GM23338 (cell line): ENCODE measurements at regions not wholly inside any gene's neighbourhood (a gene's known extent, or its start where the extent isn't known, plus 50 kb on each side); places are given as distances from the start of the nearest gene placed in this dataset.

Experiments
- CREB1 ChIP-seq: fragments of 250-450 bp; sonication (Bioruptor Pico); IDR thresholded peaks from 2 replicates; pipeline ENCODE4 v1.5.0; 2020; ENCODE audit warnings: low read depth, mild to moderate bottlenecking, moderate library complexity
- EZH2 ChIP-seq: fragments of 200-600 bp; sonication (generic); IDR thresholded peaks from one replicate; pipeline ENCODE4 v1.8.0; 2017; ENCODE audit warnings: antibody characterized with exemption, mild to moderate bottlenecking, low read depth; ENCODE audit not compliant: unreplicated experiment
- EZH2phosphoT487 ChIP-seq: fragments of 200-600 bp; sonication (generic); IDR thresholded peaks from one replicate; pipeline ENCODE4 v1.8.1; 2018; ENCODE audit warnings: antibody characterized with exemption; ENCODE audit not compliant: unreplicated experiment
- JUNB ChIP-seq: IDR thresholded peaks from one replicate; pipeline ENCODE4 v1.6.1; 2016; ENCODE audit warnings: antibody characterized with exemption; ENCODE audit not compliant: unreplicated experiment
- POLR2AphosphoS5 ChIP-seq: IDR thresholded peaks from 2 replicates; pipeline ENCODE4 v1.6.1; 2016; ENCODE audit warnings: antibody characterized with exemption, low read depth
- ZNF331 ChIP-seq: fragments of 250-450 bp; sonication (Bioruptor Pico); IDR thresholded peaks from 2 replicates; pipeline ENCODE4 v1.5.0; 2020; ENCODE audit warnings: low read depth, mild to moderate bottlenecking, moderate library complexity
- TF ChIP-seq, protein P1 (sequence below), 2 experiments: fragments of 200-600 bp in 1 of 2; sonication (generic) in 1 of 2; conservative IDR thresholded peaks; 2 replicates each; pipeline versions ENCODE4 v1.5.1 to v1.6.1; 2016 to 2017; ENCODE audit warnings: antibody characterized with exemption in 2 of 2, low read depth in 2 of 2, mild to moderate bottlenecking in 2 of 2, moderate library complexity in 1 of 2
- TF ChIP-seq, protein P2 (sequence below): IDR thresholded peaks from one replicate; pipeline ENCODE4 v1.6.1; 2018; ENCODE audit warnings: antibody characterized with exemption; ENCODE audit not compliant: unreplicated experiment

DNA sequence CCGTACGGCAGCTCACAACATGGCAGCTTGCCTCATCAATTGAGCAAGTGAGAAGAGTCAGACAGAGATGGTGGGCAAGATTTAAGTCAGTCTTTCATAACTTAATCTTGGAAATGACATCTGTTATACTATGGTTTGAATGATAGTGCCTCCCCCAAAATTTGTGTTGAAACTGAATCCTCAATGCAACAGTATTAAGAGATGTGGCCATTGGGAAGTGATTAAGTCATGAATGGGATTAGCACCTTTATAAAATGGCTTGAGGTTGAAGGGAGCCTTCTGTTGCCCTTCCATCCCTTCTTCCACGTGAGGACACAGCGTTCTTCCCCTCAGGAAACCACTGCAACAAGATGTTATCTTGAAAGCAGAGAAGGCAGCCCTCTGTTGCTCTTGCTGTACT, 124.2 kb downstream of the C12orf75 start:
- TF ChIP-seq POLR2AphosphoS5, result no peak
- TF ChIP-seq, protein P1, sequence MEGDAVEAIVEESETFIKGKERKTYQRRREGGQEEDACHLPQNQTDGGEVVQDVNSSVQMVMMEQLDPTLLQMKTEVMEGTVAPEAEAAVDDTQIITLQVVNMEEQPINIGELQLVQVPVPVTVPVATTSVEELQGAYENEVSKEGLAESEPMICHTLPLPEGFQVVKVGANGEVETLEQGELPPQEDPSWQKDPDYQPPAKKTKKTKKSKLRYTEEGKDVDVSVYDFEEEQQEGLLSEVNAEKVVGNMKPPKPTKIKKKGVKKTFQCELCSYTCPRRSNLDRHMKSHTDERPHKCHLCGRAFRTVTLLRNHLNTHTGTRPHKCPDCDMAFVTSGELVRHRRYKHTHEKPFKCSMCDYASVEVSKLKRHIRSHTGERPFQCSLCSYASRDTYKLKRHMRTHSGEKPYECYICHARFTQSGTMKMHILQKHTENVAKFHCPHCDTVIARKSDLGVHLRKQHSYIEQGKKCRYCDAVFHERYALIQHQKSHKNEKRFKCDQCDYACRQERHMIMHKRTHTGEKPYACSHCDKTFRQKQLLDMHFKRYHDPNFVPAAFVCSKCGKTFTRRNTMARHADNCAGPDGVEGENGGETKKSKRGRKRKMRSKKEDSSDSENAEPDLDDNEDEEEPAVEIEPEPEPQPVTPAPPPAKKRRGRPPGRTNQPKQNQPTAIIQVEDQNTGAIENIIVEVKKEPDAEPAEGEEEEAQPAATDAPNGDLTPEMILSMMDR (conservative IDR thresholded peaks at IDR 0.05; ENCODE audit: low read depth in 2 of 2), result no peak
- no peak for TF ChIP-seq CREB1 (CRISPR knock-in tag)
- TF ChIP-seq EZH2phosphoT487, result no peak
- TF ChIP-seq, protein P2, sequence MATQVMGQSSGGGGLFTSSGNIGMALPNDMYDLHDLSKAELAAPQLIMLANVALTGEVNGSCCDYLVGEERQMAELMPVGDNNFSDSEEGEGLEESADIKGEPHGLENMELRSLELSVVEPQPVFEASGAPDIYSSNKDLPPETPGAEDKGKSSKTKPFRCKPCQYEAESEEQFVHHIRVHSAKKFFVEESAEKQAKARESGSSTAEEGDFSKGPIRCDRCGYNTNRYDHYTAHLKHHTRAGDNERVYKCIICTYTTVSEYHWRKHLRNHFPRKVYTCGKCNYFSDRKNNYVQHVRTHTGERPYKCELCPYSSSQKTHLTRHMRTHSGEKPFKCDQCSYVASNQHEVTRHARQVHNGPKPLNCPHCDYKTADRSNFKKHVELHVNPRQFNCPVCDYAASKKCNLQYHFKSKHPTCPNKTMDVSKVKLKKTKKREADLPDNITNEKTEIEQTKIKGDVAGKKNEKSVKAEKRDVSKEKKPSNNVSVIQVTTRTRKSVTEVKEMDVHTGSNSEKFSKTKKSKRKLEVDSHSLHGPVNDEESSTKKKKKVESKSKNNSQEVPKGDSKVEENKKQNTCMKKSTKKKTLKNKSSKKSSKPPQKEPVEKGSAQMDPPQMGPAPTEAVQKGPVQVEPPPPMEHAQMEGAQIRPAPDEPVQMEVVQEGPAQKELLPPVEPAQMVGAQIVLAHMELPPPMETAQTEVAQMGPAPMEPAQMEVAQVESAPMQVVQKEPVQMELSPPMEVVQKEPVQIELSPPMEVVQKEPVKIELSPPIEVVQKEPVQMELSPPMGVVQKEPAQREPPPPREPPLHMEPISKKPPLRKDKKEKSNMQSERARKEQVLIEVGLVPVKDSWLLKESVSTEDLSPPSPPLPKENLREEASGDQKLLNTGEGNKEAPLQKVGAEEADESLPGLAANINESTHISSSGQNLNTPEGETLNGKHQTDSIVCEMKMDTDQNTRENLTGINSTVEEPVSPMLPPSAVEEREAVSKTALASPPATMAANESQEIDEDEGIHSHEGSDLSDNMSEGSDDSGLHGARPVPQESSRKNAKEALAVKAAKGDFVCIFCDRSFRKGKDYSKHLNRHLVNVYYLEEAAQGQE, result no peak
- no peak for TF ChIP-seq EZH2
- no peak for TF ChIP-seq JUNB
- TF ChIP-seq ZNF331 (CRISPR knock-in tag), result no peak
